NCI-H524 treated with DMSO at 0.1 percent for 48 hours (cell line): ENCODE measurements at regions not wholly inside any gene's neighbourhood (a gene's known extent, or its start where the extent isn't known, plus 50 kb on each side); places are given as distances from the start of the nearest gene placed in this dataset.
"Not testable (repeated sequence)": the region's sequence is repeated elsewhere in the genome, so short reads cannot be mapped to it uniquely, and the experiment has no call there.

ENCODE experiments used
- DNase-seq: peaks from one replicate; lab custom pipeline; 2025; lab: John Stamatoyannopoulos, UW

- DNase-seq, result no peak
These were observed 831.1 kb upstream of the NCAM2 start for GRCh38 chr21:20167059-20167458.

DNA sequence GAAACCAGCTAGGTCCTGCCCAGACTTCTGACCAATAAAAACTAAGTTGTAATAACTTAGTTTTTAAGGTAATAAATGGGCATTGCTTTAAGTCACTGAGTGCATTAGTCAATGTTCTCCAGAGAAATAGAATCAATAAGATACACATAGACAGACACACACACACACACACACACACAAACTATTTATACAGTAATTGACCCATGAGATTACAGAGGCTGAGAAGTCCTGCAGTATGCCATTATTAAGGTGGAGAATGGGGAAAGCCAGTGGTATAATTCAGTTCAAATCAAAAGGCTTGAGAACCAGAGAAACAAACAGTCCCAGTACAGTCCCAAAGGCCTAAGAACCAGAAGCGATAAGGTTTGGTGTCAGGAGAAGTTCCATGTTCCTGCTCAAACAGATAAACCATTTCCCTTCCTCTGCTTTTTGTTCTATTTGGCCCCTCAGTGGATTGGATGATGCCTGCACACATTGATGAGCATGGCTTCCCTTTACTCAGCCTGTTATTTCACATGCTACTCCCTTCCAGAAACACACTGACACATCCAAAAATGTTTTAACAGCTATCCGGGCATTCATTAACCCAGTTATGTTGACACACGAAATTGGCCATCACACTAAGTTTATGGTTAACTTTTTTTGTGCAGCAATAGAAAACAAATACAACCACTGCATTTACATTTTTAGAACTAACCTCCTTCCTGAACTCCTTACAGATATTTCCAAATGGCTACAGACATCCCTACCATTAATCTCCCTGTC is 828.2 kb upstream of the NCAM2 start:
- no peak for DNase-seq

DNA sequence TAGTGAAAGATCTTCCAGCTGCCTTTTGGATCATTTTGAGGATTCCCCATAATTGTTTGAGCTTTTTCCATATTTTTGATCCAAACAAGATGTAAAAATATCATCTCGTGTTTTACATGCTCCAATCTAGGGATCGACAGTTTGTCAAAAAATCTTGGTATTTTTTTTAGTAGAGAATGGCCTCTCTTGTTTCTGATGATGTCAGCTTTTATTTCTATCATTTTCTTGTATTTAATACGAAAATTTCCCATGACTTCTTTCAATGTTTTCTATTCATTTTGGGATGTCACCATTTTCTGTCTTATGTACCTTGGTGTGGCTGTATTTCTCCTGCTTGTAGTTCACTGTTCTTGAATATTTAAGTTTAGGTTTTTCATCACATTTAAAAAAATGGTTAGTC is 812.0 kb upstream of the NCAM2 start:
- no peak for DNase-seq

DNA sequence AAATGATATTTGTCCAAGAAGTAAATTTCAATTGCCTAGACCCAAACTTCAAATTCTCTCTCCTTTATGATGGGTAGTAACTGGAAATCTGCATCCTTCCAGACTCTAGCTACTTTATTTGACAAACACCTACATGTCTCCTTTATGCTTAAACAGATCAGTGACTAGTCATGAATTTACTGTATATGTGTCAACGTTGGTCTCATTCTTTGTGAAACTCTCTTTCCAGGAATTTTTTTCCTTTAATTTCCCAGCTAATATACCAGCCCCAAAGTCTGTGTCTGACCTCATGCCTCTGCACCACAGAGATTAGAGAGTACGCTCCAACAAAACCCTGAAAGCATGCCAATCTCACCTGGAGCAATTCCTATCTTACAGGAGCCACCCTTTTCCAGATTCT is 811.2 kb upstream of the NCAM2 start:
- DNase-seq, result no peak

DNA sequence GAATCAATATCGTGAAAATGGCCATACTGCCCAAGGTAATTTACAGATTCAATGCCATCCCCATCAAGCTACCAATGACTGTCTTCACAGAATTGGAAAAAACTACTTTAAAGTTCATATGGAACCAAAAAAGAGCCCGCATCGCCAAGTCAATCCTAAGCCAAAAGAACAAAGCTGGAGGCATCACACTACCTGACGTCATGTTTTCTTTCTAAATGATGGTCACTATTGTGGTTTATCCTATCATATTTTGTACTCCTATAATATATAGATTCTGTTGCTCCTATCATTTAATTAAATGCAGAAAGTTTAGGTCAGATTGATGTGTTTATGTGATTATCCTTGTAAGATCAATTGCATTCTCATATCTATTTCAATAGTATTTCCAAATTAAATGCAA is 796.9 kb upstream of the NCAM2 start:
- DNase-seq, result not testable (repeated sequence)

GRCh38 chr21:20207335-20207734 is 790.9 kb upstream of the NCAM2 start:
- DNase-seq, result no peak

DNA sequence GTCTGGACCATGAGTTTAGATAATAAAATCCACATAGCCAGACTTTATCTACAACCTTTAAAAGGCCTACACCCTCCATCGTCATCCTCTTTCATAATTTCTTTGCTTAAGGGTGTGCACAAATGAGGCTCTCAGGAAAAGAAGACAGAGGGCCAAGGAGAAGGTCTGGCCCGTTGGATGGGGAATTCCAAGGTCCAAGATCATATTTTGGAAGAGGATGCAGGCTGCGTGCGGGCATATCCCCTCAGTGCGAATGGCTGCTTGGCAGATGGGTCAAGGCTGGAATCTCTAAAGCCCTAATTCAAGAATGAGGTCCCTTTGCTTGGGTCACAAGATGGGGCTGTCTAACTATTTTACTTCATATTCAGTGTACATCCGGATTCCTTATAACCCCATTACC is 782.2 kb upstream of the NCAM2 start:
- no peak for DNase-seq

- DNase-seq, result no peak
These were observed 777.6 kb upstream of the NCAM2 start for GRCh38 chr21:20220586-20220985.

DNA sequence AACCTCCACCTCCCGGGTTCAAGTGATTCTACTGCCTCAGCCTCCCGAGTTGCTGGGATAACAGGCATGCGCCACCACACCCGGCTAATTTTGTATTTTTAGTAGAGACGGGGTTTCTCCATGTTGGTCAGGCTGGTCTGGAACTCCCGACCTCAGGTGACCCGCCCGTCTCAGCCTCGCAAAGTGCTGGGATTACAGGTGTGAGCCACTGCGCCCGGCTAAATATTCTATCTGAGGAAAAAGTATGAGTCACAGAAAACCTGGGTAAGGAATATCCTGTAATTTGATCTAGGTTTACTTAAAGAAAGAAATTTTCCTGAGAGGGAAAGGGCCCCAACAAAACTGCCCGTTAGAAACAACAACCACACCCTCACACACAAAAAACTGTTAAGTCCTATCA is 776.2 kb upstream of the NCAM2 start:
- DNase-seq, result not testable (repeated sequence)

DNA sequence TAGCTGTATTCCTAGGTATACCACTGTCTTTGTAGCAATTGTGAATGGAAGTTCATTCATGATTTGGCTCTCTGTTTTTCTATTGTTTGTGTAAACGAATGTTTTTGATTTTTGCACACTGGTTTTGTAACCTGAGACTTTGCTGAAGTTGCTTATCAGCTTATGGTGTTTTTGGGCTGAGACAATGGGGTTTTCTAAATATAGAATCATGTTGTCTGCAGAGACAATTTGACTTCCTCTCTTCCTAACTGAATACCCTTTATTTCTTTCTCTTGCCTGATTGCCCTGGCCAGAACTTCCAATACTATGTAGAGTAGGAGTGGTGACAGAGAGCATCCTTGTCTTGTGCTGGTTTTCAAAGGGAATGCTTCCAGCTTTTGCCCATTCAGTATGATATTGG is 761.6 kb upstream of the NCAM2 start:
- DNase-seq, result not testable (repeated sequence)

DNA sequence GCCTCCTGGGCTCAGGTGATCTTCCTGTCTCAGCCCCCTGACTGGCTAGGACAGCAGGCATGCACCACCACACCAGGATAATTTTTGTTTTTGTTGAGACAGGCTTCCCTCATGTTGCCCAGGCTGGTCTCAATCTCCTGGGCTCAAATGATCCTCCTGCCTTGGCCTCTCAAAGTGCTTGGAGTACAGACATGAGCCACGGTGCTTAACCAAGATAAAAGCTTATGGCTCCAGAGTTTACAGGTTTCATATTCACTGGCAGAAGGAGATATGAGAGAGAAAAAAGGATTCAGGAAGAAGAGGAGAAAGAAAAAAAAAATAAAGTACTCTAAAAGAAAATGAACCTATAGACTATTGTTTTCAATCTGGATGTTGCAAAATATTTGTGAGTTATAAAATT is 748.8 kb upstream of the NCAM2 start:
- no peak for DNase-seq

DNA sequence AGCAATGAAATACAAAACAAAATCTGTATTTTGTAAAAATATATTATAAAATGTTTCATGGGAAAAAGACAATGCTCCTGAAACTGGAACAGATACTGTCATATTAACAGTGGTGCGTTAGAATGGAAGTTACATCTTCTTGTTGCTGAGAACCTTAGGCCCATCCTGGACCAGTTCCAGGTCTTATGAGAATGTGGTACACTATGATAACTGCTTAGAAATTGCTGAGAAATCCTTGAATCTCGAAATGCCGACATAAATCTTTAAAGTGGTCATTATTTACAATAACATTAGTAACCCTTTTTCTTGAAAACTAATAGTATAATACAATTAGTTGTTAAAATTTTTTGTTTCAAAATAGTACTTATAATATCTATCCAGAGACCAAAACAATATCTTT is 747.9 kb upstream of the NCAM2 start:
- no peak for DNase-seq

- no peak for DNase-seq
These were observed 744.9 kb upstream of the NCAM2 start for GRCh38 chr21:20253261-20253660.

DNA sequence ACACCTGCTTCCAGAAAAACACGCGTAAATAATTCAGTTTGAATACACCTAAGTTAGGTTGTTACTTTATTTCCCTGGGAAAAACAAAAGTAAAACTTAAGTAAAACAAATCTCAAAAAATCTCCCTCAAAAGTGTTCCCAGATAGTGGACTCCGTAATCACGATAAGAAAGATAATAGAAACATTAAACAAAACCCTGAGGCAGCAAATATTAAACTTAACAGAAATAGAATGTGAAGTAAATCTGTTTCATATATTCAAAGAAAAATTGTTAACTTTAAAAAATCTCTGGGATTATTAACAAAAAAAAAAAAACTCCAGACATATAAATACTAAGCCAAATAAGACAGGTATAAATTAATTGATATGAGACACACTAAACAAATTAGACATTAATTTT is 743.2 kb upstream of the NCAM2 start:
- no peak for DNase-seq

DNA sequence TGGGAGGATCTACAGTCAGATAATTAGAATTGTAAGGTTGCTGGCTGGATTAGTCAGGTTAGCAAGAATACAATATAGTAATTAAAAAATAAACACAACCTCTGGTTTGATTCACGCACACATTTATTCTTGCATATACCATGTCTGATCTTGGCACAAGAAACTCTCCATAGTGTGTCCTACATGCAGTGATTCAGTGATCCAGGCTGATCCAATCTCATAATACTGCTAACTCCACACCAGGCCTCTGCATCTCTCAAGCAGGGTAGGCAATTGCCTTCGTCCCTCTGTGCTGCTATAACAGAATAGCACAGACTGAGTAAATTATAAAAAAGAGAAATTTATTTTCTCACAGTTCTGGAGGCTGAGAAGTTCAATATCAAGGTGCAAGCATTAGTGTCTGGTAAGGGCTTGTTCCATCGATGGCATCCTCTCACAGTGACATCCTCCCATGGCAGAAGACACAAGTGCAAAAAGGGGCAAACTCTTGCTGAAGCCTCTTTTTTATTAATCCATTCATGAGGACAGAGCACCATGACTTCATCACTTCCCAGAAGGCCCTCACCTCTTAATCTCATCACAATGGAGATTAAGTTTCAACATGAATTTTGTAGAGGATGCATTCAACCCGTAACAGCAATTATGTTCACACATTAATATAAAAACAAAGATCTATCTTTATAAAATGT is 741.0 kb upstream of the NCAM2 start:
- no peak for DNase-seq

DNA sequence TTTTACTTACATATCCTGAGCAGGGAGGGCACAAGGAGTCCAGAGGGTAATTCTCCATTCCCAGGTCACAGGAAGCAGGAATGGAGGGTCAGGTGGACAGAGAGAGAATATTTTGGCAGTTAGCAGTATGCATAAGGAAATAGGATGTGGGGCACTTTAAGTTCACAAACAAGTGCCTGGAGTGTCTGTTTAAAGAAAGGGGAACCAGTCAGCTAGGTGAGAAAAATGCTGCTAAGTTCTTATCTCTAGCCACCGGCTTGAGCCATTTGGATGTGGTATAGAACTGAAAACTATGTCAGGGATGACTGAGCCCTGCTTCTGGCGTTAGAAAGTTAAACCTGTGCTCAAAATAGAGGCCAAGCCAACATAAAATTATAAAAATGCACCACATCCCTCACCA is 739.7 kb upstream of the NCAM2 start:
- no peak for DNase-seq

- DNase-seq, result no peak
These were observed 739.0 kb upstream of the NCAM2 start for GRCh38 chr21:20259031-20259867.

- no peak for DNase-seq
These were observed 738.1 kb upstream of the NCAM2 start for GRCh38 chr21:20260124-20260523.

GRCh38 chr21:20261364-20261763 is 736.8 kb upstream of the NCAM2 start:
- no peak for DNase-seq

DNA sequence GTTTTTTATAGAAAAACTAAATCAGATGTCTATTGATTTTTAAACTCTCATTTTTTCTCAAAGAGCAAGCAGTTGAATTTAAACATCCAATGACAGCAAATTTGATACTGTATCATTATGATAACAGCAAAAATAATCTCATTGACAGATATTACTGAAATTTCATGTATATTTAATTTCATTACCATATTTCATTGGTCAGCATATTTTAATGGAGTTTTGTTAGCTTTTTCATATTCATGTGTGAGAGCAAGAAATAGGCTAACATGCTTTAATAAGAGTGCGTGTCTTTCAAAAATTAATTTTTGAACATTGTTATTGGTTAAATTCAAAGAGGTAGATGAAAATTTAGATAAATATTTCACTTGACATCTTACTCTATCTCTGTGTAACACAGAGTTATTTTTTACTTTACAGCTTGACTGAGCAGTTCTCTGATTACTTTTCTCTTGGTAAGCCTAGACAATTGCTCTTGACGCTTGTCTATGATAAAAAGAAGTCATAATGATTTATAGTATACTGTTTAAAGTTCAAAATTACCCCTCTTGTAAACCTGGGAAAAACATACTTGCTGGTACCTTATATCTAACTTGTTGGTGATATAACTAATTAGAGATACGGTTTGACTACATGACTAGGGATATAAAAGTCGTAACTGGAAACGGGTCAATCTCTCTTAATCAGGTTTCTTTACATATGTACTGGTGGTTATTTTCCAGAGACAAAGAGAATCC is 732.3 kb upstream of the NCAM2 start:
- no peak for DNase-seq

GRCh38 chr21:20266441-20266710 is 731.8 kb upstream of the NCAM2 start:
- no peak for DNase-seq

- no peak for DNase-seq
These were observed 727.7 kb upstream of the NCAM2 start for GRCh38 chr21:20270365-20271055.
